ENCODE measurements at regions not wholly inside any gene's neighbourhood (a gene's known extent, or its start where the extent isn't known, plus 50 kb on each side); places are given as distances from the start of the nearest gene placed in this dataset.

DNA sequence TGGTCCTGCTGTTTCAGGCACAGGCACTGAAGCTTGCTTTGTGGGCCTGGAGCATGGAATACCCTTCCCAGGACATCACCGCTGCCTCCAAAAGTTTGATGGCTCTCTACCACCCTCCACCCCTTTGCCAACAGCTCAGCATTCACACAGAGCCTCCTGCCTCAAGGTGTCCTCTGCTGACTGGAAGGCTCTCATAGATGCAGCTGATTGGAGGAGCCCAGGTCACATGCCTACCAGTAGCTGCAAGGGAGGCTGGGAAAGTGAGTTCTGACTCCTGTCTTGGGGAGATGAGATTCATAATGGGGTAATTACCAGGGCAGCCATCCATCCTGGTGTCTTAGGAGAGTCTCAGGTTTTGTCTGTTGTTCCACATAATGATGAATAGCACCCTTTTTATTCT is 124.8 kb upstream of the GRIK3 start:
- H3K4me3 ChIP-seq (ENCODE audit: low read depth, low read length): no peak overlapping the region
- ChIA-PET POLR2A (no interaction called here), CTCF (no interaction called here)
- DNase-seq (ENCODE audit: low read depth, low spot score): no peak
- TF ChIP-seq, protein P1, sequence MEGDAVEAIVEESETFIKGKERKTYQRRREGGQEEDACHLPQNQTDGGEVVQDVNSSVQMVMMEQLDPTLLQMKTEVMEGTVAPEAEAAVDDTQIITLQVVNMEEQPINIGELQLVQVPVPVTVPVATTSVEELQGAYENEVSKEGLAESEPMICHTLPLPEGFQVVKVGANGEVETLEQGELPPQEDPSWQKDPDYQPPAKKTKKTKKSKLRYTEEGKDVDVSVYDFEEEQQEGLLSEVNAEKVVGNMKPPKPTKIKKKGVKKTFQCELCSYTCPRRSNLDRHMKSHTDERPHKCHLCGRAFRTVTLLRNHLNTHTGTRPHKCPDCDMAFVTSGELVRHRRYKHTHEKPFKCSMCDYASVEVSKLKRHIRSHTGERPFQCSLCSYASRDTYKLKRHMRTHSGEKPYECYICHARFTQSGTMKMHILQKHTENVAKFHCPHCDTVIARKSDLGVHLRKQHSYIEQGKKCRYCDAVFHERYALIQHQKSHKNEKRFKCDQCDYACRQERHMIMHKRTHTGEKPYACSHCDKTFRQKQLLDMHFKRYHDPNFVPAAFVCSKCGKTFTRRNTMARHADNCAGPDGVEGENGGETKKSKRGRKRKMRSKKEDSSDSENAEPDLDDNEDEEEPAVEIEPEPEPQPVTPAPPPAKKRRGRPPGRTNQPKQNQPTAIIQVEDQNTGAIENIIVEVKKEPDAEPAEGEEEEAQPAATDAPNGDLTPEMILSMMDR (IDR thresholded peaks at IDR 0.05; ENCODE audit: insufficient read depth, low read length, missing control alignments): no peak

DNA sequence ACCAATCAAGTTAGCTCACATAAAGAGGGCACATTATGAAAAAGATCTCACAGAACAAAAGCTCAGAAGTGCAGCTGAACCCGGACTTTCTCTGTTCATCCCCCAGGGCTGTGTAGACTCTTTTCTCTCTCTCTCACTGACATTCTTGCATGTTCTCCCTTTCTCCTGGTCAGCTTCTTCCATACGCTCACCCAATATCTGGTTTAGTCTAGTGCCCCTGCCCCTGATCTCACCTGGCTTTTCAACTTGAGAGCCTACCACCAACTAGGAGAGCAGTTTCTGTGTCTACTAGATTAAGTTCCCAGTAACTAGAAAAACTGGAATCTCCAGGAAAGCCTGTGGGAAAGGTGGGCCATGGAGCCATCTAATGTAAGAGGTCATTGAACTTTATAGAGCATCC is 126.9 kb upstream of the GRIK3 start:
- DNase-seq (ENCODE audit: low read depth, low spot score): no peak
- H3K4me3 ChIP-seq (ENCODE audit: low read depth, low read length): no peak overlapping the region
- ChIA-PET CTCF (no interaction called here), POLR2A (no interaction called here)
- TF ChIP-seq, protein P1 (IDR thresholded peaks at IDR 0.05; ENCODE audit: insufficient read depth, low read length, missing control alignments): no peak

DNA sequence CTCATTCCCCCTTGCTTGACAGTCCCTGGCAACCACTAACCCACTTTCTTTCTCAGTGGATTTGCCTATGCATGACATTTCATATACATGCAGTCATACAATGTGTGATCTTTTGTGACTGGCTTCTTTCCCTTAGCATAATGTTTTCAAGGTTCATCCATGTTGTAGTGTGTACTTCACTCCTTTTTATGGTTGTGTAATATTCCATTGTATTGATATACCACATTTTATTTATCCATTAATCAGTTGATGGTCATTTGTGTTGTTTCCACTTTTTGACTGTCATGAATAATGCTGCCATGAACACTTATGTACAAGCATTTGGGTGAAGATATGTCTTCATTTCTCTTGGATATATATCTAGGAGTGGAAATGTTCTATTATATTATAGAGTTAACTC is 127.7 kb upstream of the GRIK3 start:
- ChIA-PET CTCF (no interaction called here), POLR2A (no interaction called here)
- TF ChIP-seq, protein P1 (IDR thresholded peaks at IDR 0.05; ENCODE audit: insufficient read depth, low read length, missing control alignments): no peak
- no peak for DNase-seq (ENCODE audit: low read depth, low spot score)
- H3K4me3 ChIP-seq (ENCODE audit: low read depth, low read length): no peak overlapping the region

DNA sequence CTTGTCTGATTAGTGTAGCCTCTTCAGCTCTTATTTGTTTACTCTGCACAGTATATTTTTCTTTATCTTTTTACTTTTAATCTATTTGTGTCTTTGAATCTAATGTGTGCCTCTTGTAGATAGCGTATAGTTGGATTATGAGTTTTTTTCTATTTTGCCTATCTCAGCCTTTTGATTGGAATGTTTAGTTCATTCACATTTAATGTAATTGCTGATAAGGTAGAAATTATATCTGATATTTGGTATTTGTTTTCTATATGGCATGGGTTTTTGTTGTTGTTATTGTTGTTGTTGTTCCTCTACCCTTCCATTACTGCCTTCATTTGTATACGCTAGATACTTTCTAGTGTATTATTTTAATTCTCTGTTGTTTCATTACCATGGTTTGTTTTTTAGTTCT is 131.7 kb upstream of the GRIK3 start:
- TF ChIP-seq, protein P1 (IDR thresholded peaks at IDR 0.05; ENCODE audit: insufficient read depth, low read length, missing control alignments): no peak
- CTCF ChIA-PET: no interaction called here
- DNase-seq (ENCODE audit: low read depth, low spot score): no peak
- POLR2A ChIA-PET: no interaction called here
- H3K4me3 ChIP-seq (ENCODE audit: low read depth, low read length): no peak overlapping the region

DNA sequence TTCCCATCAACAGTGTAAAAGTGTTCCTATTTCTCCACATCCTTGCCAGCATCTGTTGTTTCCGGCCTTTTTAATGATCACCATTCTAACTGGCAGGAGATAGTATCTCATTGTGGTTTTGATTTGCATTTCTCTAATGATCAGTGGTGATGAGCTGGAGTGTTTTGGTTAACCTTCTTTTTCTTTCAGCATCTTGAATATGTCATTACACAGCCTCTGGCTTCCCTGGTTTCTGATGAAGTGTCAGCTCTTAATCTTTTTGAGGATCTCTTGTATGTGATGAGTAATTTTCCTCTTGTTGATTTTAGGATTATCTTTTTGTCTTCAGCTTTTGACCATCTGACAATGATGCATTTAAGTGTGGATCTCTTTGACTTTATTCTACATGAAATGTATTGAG is 133.2 kb upstream of the GRIK3 start:
- TF ChIP-seq, protein P1 (IDR thresholded peaks at IDR 0.05; ENCODE audit: insufficient read depth, low read length, missing control alignments): no peak
- DNase-seq (ENCODE audit: low read depth, low spot score): no peak
- ChIA-PET CTCF (no interaction called here), POLR2A (no interaction called here)
- H3K4me3 ChIP-seq (ENCODE audit: low read depth, low read length): no peak overlapping the region

DNA sequence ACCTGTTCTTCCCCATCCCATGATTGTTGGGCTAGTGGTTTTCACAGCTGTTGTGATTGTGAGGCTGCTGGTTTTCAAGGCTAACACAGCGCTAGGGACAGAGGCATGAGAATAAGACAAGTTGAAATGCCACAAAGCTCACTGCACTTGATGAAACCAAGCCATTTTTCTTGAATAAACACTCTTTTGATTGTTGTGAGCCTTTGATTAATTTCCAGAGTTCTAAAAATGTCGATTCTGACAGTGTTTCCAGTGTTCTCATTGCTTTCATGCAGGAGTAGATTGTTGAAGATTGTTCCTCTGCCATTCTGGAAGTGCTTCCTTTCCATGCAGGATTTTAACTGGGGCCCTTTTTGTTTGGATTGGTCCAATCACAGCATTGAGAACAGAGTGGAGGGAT is 134.9 kb upstream of the GRIK3 start:
- ChIA-PET POLR2A (no interaction called here), CTCF (no interaction called here)
- TF ChIP-seq, protein P1 (IDR thresholded peaks at IDR 0.05; ENCODE audit: insufficient read depth, low read length, missing control alignments): no peak
- H3K4me3 ChIP-seq (ENCODE audit: low read depth, low read length): no peak overlapping the region
- no peak for DNase-seq (ENCODE audit: low read depth, low spot score)
